KMS-11 (cell line): ENCODE measurements at regions not wholly inside any gene's neighbourhood (a gene's known extent, or its start where the extent isn't known, plus 50 kb on each side); places are given as distances from the start of the nearest gene placed in this dataset.

Experiments
- H2AFZ ChIP-seq: fragments of 200-600 bp; sonication (generic); 2 replicates; pipeline ENCODE4 v1.6.1; 2016; ENCODE audit warnings: antibody characterized with exemption, mixed run types, low read depth
- H3K27ac ChIP-seq: fragments of 200-600 bp; sonication (generic); 2 replicates; pipeline ENCODE4 v1.6.1; 2016; ENCODE audit warnings: mild to moderate bottlenecking, mixed run types
- H3K27me3 ChIP-seq: fragments of 200-600 bp; sonication (generic); 2 replicates; pipeline ENCODE4 v1.6.1; 2017; ENCODE audit warnings: mild to moderate bottlenecking, low read depth, mixed run types, moderate library complexity; ENCODE audit not compliant: insufficient read depth
- H3K36me3 ChIP-seq: fragments of 200-600 bp; sonication (generic); 2 replicates; pipeline ENCODE4 v1.6.1; 2017; ENCODE audit warnings: mild to moderate bottlenecking, mixed run types; ENCODE audit not compliant: insufficient read depth
- H3K4me1 ChIP-seq: fragments of 200-600 bp; sonication (generic); 2 replicates; pipeline ENCODE4 v1.6.1; 2016; ENCODE audit warnings: mild to moderate bottlenecking, low read depth, mixed run types; ENCODE audit not compliant: poor library complexity, severe bottlenecking
- H3K4me2 ChIP-seq: fragments of 200-600 bp; sonication (generic); 2 replicates; pipeline ENCODE4 v1.7.0; 2016; ENCODE audit warnings: mild to moderate bottlenecking, mixed run types
- H3K4me3 ChIP-seq: fragments of 200-600 bp; sonication (generic); IDR thresholded peaks from 2 replicates; pipeline ENCODE4 v1.6.1; 2017; ENCODE audit warnings: low read depth, low read length, mixed read lengths; ENCODE audit not compliant: insufficient read depth
- H3K79me2 ChIP-seq: fragments of 200-600 bp; sonication (generic); 2 replicates; pipeline ENCODE4 v1.6.1; 2016; ENCODE audit warnings: low read depth, mixed run types; ENCODE audit not compliant: insufficient read depth
- H3K9ac ChIP-seq: fragments of 200-600 bp; sonication (generic); 2 replicates; pipeline ENCODE4 v1.6.1; 2016; ENCODE audit warnings: mild to moderate bottlenecking, mixed run types
- H4K20me1 ChIP-seq: fragments of 200-600 bp; sonication (generic); 2 replicates; pipeline ENCODE4 v1.6.1; 2016; ENCODE audit warnings: mild to moderate bottlenecking, mixed run types; ENCODE audit not compliant: insufficient read depth
- CTCF ChIP-seq: fragments of 200-600 bp; sonication (generic); conservative IDR thresholded peaks from 2 replicates; pipeline ENCODE4 v1.6.1; 2017; ENCODE audit warnings: low read depth, mild to moderate bottlenecking, antibody characterized with exemption, low read length, moderate library complexity, mixed read lengths

- Histone ChIP-seq H3K79me2 (no peaks in the 10 kb centered on the region), H3K27me3 (no peaks in the 10 kb centered on the region), H3K36me3 (no peaks in the 10 kb centered on the region), H3K9ac (peak overlapping the region; percentile 26; the same call in 1 of the 2 replicates), H2AFZ (peak overlapping the region; percentile 68), H3K4me1 (peaks cover 55% of the 10 kb centered on the region), H3K4me2 (peak overlapping the region; percentile 70), H4K20me1 (no peaks in the 10 kb centered on the region), H3K4me3 (no peak overlapping the region), H3K27ac (peak overlapping the region; percentile 55)
- TF ChIP-seq CTCF, result no peak
Observed at GRCh38 chr21:16837721-16838120, 675.1 kb upstream of the CXADR start.

DNA sequence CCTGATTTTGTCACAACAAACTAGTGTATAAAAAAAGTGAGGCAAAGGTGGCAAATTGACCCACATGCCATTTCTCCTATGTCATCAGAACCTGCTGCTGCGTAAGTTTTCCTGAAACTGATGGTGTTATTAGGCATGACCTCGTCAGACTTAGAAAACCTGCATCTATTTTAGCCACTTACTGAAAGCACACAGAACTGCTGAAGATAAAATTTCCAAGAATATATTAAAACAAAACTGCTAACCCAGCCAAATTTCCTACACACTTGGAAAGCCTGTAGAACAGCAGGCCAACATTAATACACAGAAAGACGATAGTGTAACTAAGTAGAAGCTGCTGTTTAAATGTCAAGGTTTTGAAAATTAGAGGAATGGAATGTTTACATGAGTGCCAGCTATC is 674.5 kb upstream of the CXADR start:
- peaks cover 55% of the 10 kb centered on the region for H3K4me1 ChIP-seq
- no peak for TF ChIP-seq CTCF
- peak overlapping the region; percentile 68 for H2AFZ ChIP-seq
- H3K79me2 ChIP-seq, result no peaks in the 10 kb centered on the region
- no peaks in the 10 kb centered on the region for H3K27me3 ChIP-seq
- H4K20me1 ChIP-seq, result no peaks in the 10 kb centered on the region
- peak overlapping the region; percentile 70 for H3K4me2 ChIP-seq
- H3K4me3 ChIP-seq, result no peak overlapping the region
- H3K27ac ChIP-seq, result peak overlapping the region; percentile 55
- H3K36me3 ChIP-seq, result no peaks in the 10 kb centered on the region
- peak overlapping the region; percentile 26; the same call in 1 of the 2 replicates for H3K9ac ChIP-seq

DNA sequence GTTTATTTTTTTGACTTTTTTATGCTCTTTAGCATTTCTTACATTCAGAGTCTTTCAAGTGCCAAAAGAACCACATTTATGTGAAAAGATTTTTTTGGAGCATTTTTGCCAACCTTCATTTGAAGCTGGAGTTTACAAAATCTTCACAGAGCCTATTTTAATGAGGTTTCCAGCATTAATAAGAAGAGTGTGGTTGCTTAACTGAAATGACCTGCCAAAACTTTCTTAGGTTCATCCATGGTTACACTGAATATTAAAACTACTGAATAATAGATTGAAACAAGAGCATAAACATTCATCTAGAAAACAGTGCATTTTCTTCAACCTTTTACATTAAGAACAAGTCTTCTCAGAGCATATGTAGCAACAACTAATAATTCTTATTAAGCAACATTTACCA is 672.3 kb upstream of the CXADR start:
- Histone ChIP-seq H3K36me3 (no peaks in the 10 kb centered on the region), H3K9ac (no peak overlapping the region), H3K4me3 (no peak overlapping the region), H3K4me2 (no peak overlapping the region), H2AFZ (no peak overlapping the region), H3K4me1 (peaks cover 55% of the 10 kb centered on the region), H3K79me2 (no peaks in the 10 kb centered on the region), H4K20me1 (no peaks in the 10 kb centered on the region), H3K27me3 (no peaks in the 10 kb centered on the region), H3K27ac (no peak overlapping the region)
- TF ChIP-seq CTCF, result no peak

DNA sequence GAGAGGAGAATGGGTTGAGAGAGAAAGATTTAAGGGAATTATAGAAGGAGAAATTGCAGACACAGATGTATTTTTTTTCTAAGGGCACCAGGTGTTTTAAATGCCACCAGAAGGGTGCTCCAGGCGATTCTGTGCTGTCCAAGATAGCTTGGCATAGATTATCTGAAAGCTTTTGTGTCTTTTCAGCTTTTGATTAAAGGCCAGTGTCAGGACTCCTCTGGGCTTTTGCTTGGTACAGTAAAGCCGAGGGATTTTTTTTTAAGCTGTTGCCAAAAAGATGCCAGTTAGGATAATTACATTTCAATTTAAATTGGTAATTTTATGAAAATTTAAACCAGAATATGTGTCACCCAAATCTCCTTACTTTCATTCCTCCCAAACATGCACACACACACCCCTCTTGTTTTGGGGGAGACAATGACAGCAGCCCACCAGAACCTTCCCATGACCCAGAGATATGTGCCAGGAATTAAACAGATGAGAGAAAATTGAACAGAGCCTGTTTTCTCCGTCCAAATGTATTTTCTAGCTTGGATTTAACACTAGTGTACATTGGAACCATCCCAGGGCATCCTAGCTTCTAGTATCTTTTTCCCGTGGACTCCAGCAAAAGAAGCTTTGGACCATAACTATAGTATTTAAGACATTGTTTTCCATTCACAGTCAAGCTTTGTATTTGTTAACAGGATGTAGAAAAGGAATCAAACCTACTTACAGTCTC is 670.7 kb upstream of the CXADR start:
- no peaks in the 10 kb centered on the region for H4K20me1 ChIP-seq
- no peak overlapping the region for H3K4me2 ChIP-seq
- peaks cover 42% of the 10 kb centered on the region for H3K4me1 ChIP-seq
- no peak for TF ChIP-seq CTCF
- no peak overlapping the region for H3K4me3 ChIP-seq
- H2AFZ ChIP-seq, result no peak overlapping the region
- H3K27me3 ChIP-seq, result no peaks in the 10 kb centered on the region
- H3K9ac ChIP-seq, result no peak overlapping the region
- H3K79me2 ChIP-seq, result no peaks in the 10 kb centered on the region
- H3K36me3 ChIP-seq, result no peaks in the 10 kb centered on the region
- no peak overlapping the region for H3K27ac ChIP-seq
